Endothelial cell of umbilical vein (primary cell): ENCODE measurements at regions not wholly inside any gene's neighbourhood (a gene's known extent, or its start where the extent isn't known, plus 50 kb on each side); places are given as distances from the start of the nearest gene placed in this dataset.

Experiments
- BruUV-seq: library from RNA; stranded (reverse); fragments of 400-500 nt; replicated peaks from 2 replicates; lab custom pipeline; 2021; lab: Mats Ljungman, UMichigan
- CTCF ChIA-PET: fragments of 300-600, 350-600 bp; sonication (Branson Sonifier 250); formaldehyde crosslinking; loops from one replicate; lab custom pipeline; 2021; ENCODE audit warnings: antibody characterized with exemption, inconsistent platforms; lab: Charles Lee
- POLR2A ChIA-PET: fragments of 300-600, 350-600 bp; sonication (Branson Sonifier 250); formaldehyde crosslinking; loops from one replicate; lab custom pipeline; 2021; ENCODE audit warnings: antibody characterized with exemption, inconsistent platforms; lab: Charles Lee
- DNase-seq: peaks from one replicate; pipeline ENCODE4 v3.0.0-alpha.2; 2011; ENCODE audit warnings: low read depth, low spot score
- FAIRE-seq: peaks from 2 replicates; lab custom pipeline; 2011; peaks lifted over from hg19 to GRCh38; lab: Jason Lieb, UNC
- H2AFZ ChIP-seq: 2 replicates; pipeline ENCODE4 v1.6.0; 2012; ENCODE audit warnings: low read depth, low read length, control low read depth, inconsistent platforms
- H3K27ac ChIP-seq: 2 replicates; pipeline ENCODE4 v1.5.1; 2011; ENCODE audit warnings: low read depth, mild to moderate bottlenecking, control low read depth, low read length, moderate library complexity; ENCODE audit not compliant: insufficient read depth
- H3K27me3 ChIP-seq, 2 experiments: 2 replicates each; pipeline versions ENCODE4 v1.6.0 to v1.6.1; 2011; ENCODE audit warnings: low read length in 2 of 2, mixed read lengths in 1 of 2; ENCODE audit not compliant: control insufficient read depth in 2 of 2, insufficient read depth in 2 of 2
- H3K36me3 ChIP-seq, 2 experiments: 2 replicates in 1 of 2; 3 replicates in 1 of 2; pipeline ENCODE4 v1.5.1; 2011; ENCODE audit warnings: low read length in 2 of 2, mild to moderate bottlenecking in 1 of 2, moderate library complexity in 1 of 2; ENCODE audit not compliant: control insufficient read depth in 2 of 2, insufficient read depth in 2 of 2; ENCODE audit errors: extremely low read depth in 1 of 2
- H3K4me1 ChIP-seq: 3 replicates; pipeline ENCODE4 v1.5.1; 2011; ENCODE audit warnings: mild to moderate bottlenecking, low read length; ENCODE audit not compliant: control insufficient read depth, insufficient read depth; ENCODE audit errors: extremely low read depth
- H3K4me2 ChIP-seq: 2 replicates; pipeline ENCODE4 v1.6.1; 2011; ENCODE audit warnings: low read length, control low read depth, mixed read lengths; ENCODE audit not compliant: insufficient read depth
- H3K4me3 ChIP-seq, 3 experiments: fragments of 200-600 bp in 1 of 3; sonication (generic), shearing (Covaris generic) in 1 of 3; replicated peaks in 1 of 3; 2 replicates each; pipeline ENCODE4 v1.5.1; 2011 to 2016; ENCODE audit warnings: control low read depth in 3 of 3, low read length in 3 of 3, mild to moderate bottlenecking in 2 of 3, inconsistent platforms in 1 of 3, low read depth in 1 of 3, moderate library complexity in 1 of 3; ENCODE audit not compliant: insufficient read depth in 1 of 3
- H3K79me2 ChIP-seq: 2 replicates; pipeline ENCODE4 v1.6.0; 2012; ENCODE audit warnings: low read length, inconsistent platforms; ENCODE audit not compliant: control insufficient read depth, insufficient read depth
- H3K9ac ChIP-seq: replicated peaks from 2 replicates; pipeline ENCODE3; 2011; ENCODE audit warnings: low read length, control low read depth; ENCODE audit not compliant: insufficient read depth; ENCODE audit errors: extremely low read depth
- H3K9me1 ChIP-seq: replicated peaks from 3 replicates; pipeline ENCODE4 v1.6.0; 2011; ENCODE audit warnings: mild to moderate bottlenecking, low read length; ENCODE audit not compliant: control insufficient read depth, insufficient read depth; ENCODE audit errors: extremely low read depth
- H3K9me3 ChIP-seq: replicated peaks from 2 replicates; pipeline ENCODE4 v1.5.1; 2012; ENCODE audit warnings: low read length, inconsistent platforms; ENCODE audit not compliant: control insufficient read depth, insufficient read depth
- H4K20me1 ChIP-seq: replicated peaks from 2 replicates; pipeline ENCODE3; 2011; ENCODE audit warnings: mild to moderate bottlenecking, low read length; ENCODE audit not compliant: control insufficient read depth, insufficient read depth; ENCODE audit errors: extremely low read depth
- CTCF ChIP-seq, 2 donors: IDR thresholded peaks; 1 replicate in 1 of 2; 2 replicates in 1 of 2; pipeline ENCODE4 v1.5.1; 2011; ENCODE audit warnings: low read length in 2 of 2, mild to moderate bottlenecking in 2 of 2, moderate library complexity in 2 of 2, control low read depth in 1 of 2, inconsistent platforms in 1 of 2, low read depth in 1 of 2; ENCODE audit not compliant: insufficient read depth in 1 of 2; ENCODE audit errors: extremely low read depth in 1 of 2
- EZH2 ChIP-seq: IDR thresholded peaks from 2 replicates; pipeline ENCODE4 v1.6.1; 2012; ENCODE audit warnings: borderline replicate concordance, low read depth, mild to moderate bottlenecking, moderate library complexity, low read length, inconsistent platforms; ENCODE audit not compliant: severe bottlenecking
- FOS ChIP-seq: IDR thresholded peaks from 2 replicates; pipeline ENCODE4 v1.6.1; 2011; ENCODE audit warnings: mild to moderate bottlenecking, low read length, moderate library complexity, borderline replicate concordance; ENCODE audit not compliant: insufficient read depth
- GATA2 ChIP-seq: IDR thresholded peaks from 2 replicates; pipeline ENCODE4 v1.7.0; 2011; ENCODE audit warnings: low read depth, mild to moderate bottlenecking, moderate library complexity, mixed read lengths, low read length; ENCODE audit not compliant: insufficient read length, insufficient read depth
- JUN ChIP-seq: IDR thresholded peaks from 2 replicates; pipeline ENCODE4 v1.6.1; 2011; ENCODE audit warnings: borderline replicate concordance, low read depth; ENCODE audit not compliant: insufficient read length, insufficient read depth
- MAX ChIP-seq: IDR thresholded peaks from 2 replicates; pipeline ENCODE4 v1.6.1; 2011; ENCODE audit not compliant: insufficient read depth, insufficient read length
- MYC ChIP-seq: IDR thresholded peaks from one replicate; pipeline ENCODE4 v1.6.1; 2011; ENCODE audit warnings: mild to moderate bottlenecking, low read depth, low read length
- POLR2A ChIP-seq: IDR thresholded peaks from 2 replicates; pipeline ENCODE4 v1.6.1; 2012; ENCODE audit warnings: low read depth, mild to moderate bottlenecking, control low read depth, low read length
- POLR2AphosphoS5 ChIP-seq: IDR thresholded peaks from 2 replicates; pipeline ENCODE4 v1.6.1; 2012; ENCODE audit warnings: low read depth, mild to moderate bottlenecking, control low read depth, low read length, moderate library complexity; ENCODE audit not compliant: insufficient read depth
- dilution Hi-C: fragments of 300-500 bp; cut with MboI; formaldehyde crosslinking; loops from one replicate; pipeline ENCODE4 v1.15.0; 2019; ENCODE audit warnings: low sequenced_read_pairs; ENCODE audit not compliant: extremely low pct_ligation_motif_present
- intact Hi-C: fragments of 100-400 bp; cut with micrococcal nuclease; formaldehyde crosslinking; loops from one replicate; pipeline ENCODE4 v1.10.0; 2022

- Histone ChIP-seq H3K9me1 (no peaks in the 10 kb centered on the region), H3K4me1 (no peaks in the 10 kb centered on the region), H3K27ac (no peak overlapping the region), H3K4me2 (no peak overlapping the region), H3K9me3 (no peaks in the 10 kb centered on the region), H4K20me1 (no peaks in the 10 kb centered on the region), H3K27me3 (no peaks in the 10 kb centered on the region), H3K36me3 (no peaks in the 10 kb centered on the region), H3K79me2 (no peaks in the 10 kb centered on the region), H3K9ac (no peak overlapping the region), H2AFZ (no peak overlapping the region), H3K4me3 (no peak overlapping the region)
- no peak for DNase-seq
- POLR2A ChIA-PET: no interaction called here
- no TSS peak for BruUV-seq
- FAIRE-seq: no peak
- TF ChIP-seq POLR2AphosphoS5: no peak
- no peak for TF ChIP-seq POLR2A
- no peak for TF ChIP-seq EZH2
- no peak for TF ChIP-seq MYC
- no peak for TF ChIP-seq GATA2
- TF ChIP-seq MAX: no peak
- no peak for TF ChIP-seq JUN
- TF ChIP-seq FOS: no peak
- no peak for TF ChIP-seq CTCF (IDR thresholded peaks at IDR 0.05; ENCODE audit: extremely low read depth in 1 of 2, insufficient read depth in 1 of 2, low read depth in 1 of 2, low read length in 2 of 2)
- dilution Hi-C loops: no loop called here
- intact Hi-C loops: loop anchor here (10.0 kb wide), 1 partner anchor 429 kb away; no protein-coding TSS in a partner anchor
- CTCF ChIA-PET: interaction anchor here (0.9 to 1.1 kb wide), 2 partner anchors 9 to 59 kb away, joined by 3 read pairs; no protein-coding TSS in a partner anchor
These were observed 281.2 kb upstream of the ALCAM start for GRCh38 chr3:105085506-105085905.
